Astrocyte (in vitro differentiated cells and primary cell): ENCODE measurements at regions not wholly inside any gene's neighbourhood (a gene's known extent, or its start where the extent isn't known, plus 50 kb on each side); places are given as distances from the start of the nearest gene placed in this dataset.

ENCODE experiments used
- DNase-seq: peaks from one replicate; pipeline ENCODE4 v3.0.0-alpha.2; 2010; ENCODE audit warnings: low read depth
- FAIRE-seq: peaks from 2 replicates; lab custom pipeline; 2011; peaks lifted over from hg19 to GRCh38; lab: Jason Lieb, UNC
- H2AFZ ChIP-seq: 2 replicates; pipeline ENCODE4 v1.6.0; 2012; ENCODE audit warnings: low read depth, low read length, inconsistent platforms
- H3K27ac ChIP-seq: 2 replicates; pipeline ENCODE4 v1.5.1; 2011; ENCODE audit warnings: low read depth, low read length, inconsistent platforms
- H3K27me3 ChIP-seq: 2 replicates; pipeline ENCODE4 v1.6.0; 2011; ENCODE audit warnings: low read length, inconsistent platforms; ENCODE audit not compliant: insufficient read depth
- H3K36me3 ChIP-seq: 2 replicates; pipeline ENCODE4 v1.5.1; 2011; ENCODE audit warnings: low read length, inconsistent platforms; ENCODE audit not compliant: insufficient read depth
- H3K4me1 ChIP-seq: 2 replicates; pipeline ENCODE4 v1.5.1; 2011; ENCODE audit warnings: low read length, inconsistent platforms; ENCODE audit not compliant: insufficient read depth
- H3K4me2 ChIP-seq: 2 replicates; pipeline ENCODE4 v1.6.0; 2012; ENCODE audit warnings: low read length, inconsistent platforms
- H3K4me3 ChIP-seq: 2 replicates; pipeline ENCODE4 v1.5.1; 2011; ENCODE audit warnings: low read depth, mild to moderate bottlenecking, low read length, inconsistent platforms; ENCODE audit not compliant: insufficient read depth
- H3K79me2 ChIP-seq: 2 replicates; pipeline ENCODE4 v1.6.0; 2012; ENCODE audit warnings: mild to moderate bottlenecking, low read length, inconsistent platforms; ENCODE audit not compliant: insufficient read depth
- H3K9ac ChIP-seq: 2 replicates; pipeline ENCODE4 v1.6.0; 2012; ENCODE audit warnings: mild to moderate bottlenecking, low read length, inconsistent platforms
- H3K9me3 ChIP-seq: 2 replicates; pipeline ENCODE4 v1.5.1; 2012; ENCODE audit warnings: low read depth, mild to moderate bottlenecking, low read length, inconsistent platforms; ENCODE audit not compliant: insufficient read depth
- H4K20me1 ChIP-seq: 2 replicates; pipeline ENCODE4 v1.6.0; 2012; ENCODE audit warnings: low read length, inconsistent platforms; ENCODE audit not compliant: insufficient read depth
- H3K27ac Mint-ChIP-seq: one replicate; pipeline ENCODE4 v1.8.0; 2021; ENCODE audit warnings: mild to moderate bottlenecking, mixed read lengths; ENCODE audit not compliant: unreplicated experiment
- H3K27me3 Mint-ChIP-seq: one replicate; pipeline ENCODE4 v1.8.0; 2021; ENCODE audit warnings: low read depth, mixed read lengths; ENCODE audit not compliant: unreplicated experiment
- H3K36me3 Mint-ChIP-seq: one replicate; pipeline ENCODE4 v1.8.0; 2021; ENCODE audit warnings: low read depth, mixed read lengths; ENCODE audit not compliant: unreplicated experiment
- H3K4me1 Mint-ChIP-seq: one replicate; pipeline ENCODE4 v1.8.0; 2021; ENCODE audit warnings: low read depth, mixed read lengths; ENCODE audit not compliant: unreplicated experiment
- H3K4me3 Mint-ChIP-seq: one replicate; pipeline ENCODE4 v1.8.0; 2021; ENCODE audit warnings: mild to moderate bottlenecking, moderate library complexity, mixed read lengths; ENCODE audit not compliant: unreplicated experiment
- H3K9me3 Mint-ChIP-seq: one replicate; pipeline ENCODE4 v1.8.0; 2021; ENCODE audit warnings: mild to moderate bottlenecking, mixed read lengths; ENCODE audit not compliant: unreplicated experiment
- EZH2 ChIP-seq: IDR thresholded peaks from 2 replicates; pipeline ENCODE4 v1.6.1; 2012; ENCODE audit warnings: mild to moderate bottlenecking, low read length, inconsistent platforms; ENCODE audit not compliant: insufficient read depth
- TF ChIP-seq, protein P1 (sequence below): IDR thresholded peaks from 2 replicates; pipeline ENCODE4 v1.5.1; 2011; ENCODE audit warnings: low read depth, mild to moderate bottlenecking, inconsistent platforms, low read length, moderate library complexity; ENCODE audit not compliant: insufficient read depth

DNA sequence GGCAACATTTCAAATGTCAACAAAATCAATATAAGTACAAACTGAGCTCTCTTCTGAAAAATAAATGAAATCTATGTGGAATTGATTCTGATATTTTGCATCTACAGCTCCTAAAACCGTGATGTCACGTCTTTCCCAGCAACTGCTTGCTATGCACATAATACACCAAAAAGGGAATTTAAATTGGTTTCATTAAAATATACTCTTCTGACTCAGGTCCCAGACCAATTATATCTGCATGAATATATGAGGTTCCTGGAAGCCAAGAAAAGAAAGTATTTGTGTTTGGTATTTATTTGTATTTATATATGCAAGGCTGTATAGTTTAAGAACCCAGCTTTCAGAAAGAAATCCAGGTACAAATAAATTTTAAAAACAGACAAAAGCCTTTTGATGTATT lies 1282.5 kb downstream of the SUCLG1 start:
- Mint-ChIP-seq H3K36me3 (no peaks in the 10 kb centered on the region), H3K4me3 (no peak overlapping the region), H3K27me3 (no peaks in the 10 kb centered on the region), H3K4me1 (peaks cover 10% of the 10 kb centered on the region), H3K27ac (no peak overlapping the region), H3K9me3 (no peaks in the 10 kb centered on the region)
- no peak for FAIRE-seq
- no peak overlapping the region for H3K4me3 ChIP-seq
- no peaks in the 10 kb centered on the region for H3K79me2 ChIP-seq
- H3K4me2 ChIP-seq, result no peak overlapping the region
- no peak overlapping the region for H2AFZ ChIP-seq
- H3K36me3 ChIP-seq, result no peaks in the 10 kb centered on the region
- no peak overlapping the region for H3K27ac ChIP-seq
- no peaks in the 10 kb centered on the region for H3K27me3 ChIP-seq
- DNase-seq, result no peak
- H4K20me1 ChIP-seq, result no peaks in the 10 kb centered on the region
- H3K9ac ChIP-seq, result no peak overlapping the region
- TF ChIP-seq, protein P1, sequence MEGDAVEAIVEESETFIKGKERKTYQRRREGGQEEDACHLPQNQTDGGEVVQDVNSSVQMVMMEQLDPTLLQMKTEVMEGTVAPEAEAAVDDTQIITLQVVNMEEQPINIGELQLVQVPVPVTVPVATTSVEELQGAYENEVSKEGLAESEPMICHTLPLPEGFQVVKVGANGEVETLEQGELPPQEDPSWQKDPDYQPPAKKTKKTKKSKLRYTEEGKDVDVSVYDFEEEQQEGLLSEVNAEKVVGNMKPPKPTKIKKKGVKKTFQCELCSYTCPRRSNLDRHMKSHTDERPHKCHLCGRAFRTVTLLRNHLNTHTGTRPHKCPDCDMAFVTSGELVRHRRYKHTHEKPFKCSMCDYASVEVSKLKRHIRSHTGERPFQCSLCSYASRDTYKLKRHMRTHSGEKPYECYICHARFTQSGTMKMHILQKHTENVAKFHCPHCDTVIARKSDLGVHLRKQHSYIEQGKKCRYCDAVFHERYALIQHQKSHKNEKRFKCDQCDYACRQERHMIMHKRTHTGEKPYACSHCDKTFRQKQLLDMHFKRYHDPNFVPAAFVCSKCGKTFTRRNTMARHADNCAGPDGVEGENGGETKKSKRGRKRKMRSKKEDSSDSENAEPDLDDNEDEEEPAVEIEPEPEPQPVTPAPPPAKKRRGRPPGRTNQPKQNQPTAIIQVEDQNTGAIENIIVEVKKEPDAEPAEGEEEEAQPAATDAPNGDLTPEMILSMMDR, result no peak
- no peaks in the 10 kb centered on the region for H3K9me3 ChIP-seq
- H3K4me1 ChIP-seq, result no peaks in the 10 kb centered on the region

DNA sequence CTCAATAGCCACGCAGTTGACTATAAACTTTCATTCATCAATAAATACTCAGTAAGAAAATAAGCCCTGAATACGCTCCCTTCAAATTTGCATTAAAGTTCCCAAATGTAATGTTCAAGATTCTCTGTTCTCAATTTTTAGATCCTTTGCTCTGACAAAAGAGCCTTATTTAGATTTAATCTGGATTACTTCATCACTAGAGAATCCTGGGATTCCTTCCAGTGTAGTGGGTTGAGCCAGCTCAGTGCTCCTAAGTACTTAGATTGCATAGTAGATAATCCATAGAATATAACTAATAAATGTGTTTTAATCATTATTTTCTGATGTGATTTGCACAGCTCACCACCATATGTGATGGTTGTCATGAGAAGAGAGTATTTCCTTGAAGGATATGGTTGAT lies 1286.2 kb downstream of the SUCLG1 start:
- Histone ChIP-seq H3K36me3 (no peaks in the 10 kb centered on the region), H3K4me3 (no peak overlapping the region), H3K9ac (no peak overlapping the region), H3K79me2 (no peaks in the 10 kb centered on the region), H2AFZ (no peak overlapping the region), H3K27ac (no peak overlapping the region), H3K4me2 (no peak overlapping the region), H3K27me3 (no peaks in the 10 kb centered on the region), H4K20me1 (no peaks in the 10 kb centered on the region), H3K4me1 (no peaks in the 10 kb centered on the region), H3K9me3 (no peaks in the 10 kb centered on the region)
- Mint-ChIP-seq H3K4me3 (no peak overlapping the region), H3K27me3 (no peaks in the 10 kb centered on the region), H3K9me3 (no peaks in the 10 kb centered on the region), H3K36me3 (no peaks in the 10 kb centered on the region), H3K4me1 (peaks cover 14% of the 10 kb centered on the region), H3K27ac (peak overlapping the region; percentile 91)
- FAIRE-seq (no peak), DNase-seq (no peak)
- no peak for TF ChIP-seq EZH2
- TF ChIP-seq, protein P1, result no peak

DNA sequence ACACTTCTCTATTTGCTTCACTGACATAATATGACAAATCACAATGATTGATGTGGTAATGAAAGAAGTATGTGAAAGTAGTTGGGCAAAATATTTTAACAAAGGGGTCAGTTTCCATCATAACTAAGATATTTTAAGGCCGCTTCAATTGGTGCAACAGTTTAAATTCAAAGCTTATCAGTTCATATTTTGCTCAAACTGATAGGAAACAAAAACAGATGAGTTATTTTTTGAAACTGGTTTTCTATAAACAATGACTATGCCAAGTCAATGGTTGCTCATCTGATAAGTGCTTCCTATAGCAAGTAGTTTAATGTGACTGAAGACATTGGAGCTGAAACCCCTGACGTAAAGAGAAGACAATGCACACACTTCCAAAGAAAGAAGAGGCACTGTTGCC lies 1290.7 kb downstream of the SUCLG1 start:
- Histone ChIP-seq H3K9me3 (no peaks in the 10 kb centered on the region), H2AFZ (no peak overlapping the region), H4K20me1 (no peaks in the 10 kb centered on the region), H3K9ac (no peak overlapping the region), H3K4me1 (no peaks in the 10 kb centered on the region), H3K4me2 (no peak overlapping the region), H3K4me3 (no peak overlapping the region), H3K36me3 (no peaks in the 10 kb centered on the region), H3K79me2 (no peaks in the 10 kb centered on the region), H3K27ac (no peak overlapping the region), H3K27me3 (no peaks in the 10 kb centered on the region)
- Mint-ChIP-seq H3K36me3 (no peaks in the 10 kb centered on the region), H3K27ac (no peak overlapping the region), H3K9me3 (no peaks in the 10 kb centered on the region), H3K27me3 (no peaks in the 10 kb centered on the region), H3K4me3 (no peak overlapping the region), H3K4me1 (peaks cover 13% of the 10 kb centered on the region)
- TF ChIP-seq, protein P1, result no peak
- no peak for TF ChIP-seq EZH2
- FAIRE-seq (no peak), DNase-seq (no peak)
